Neural cell (in vitro differentiated cells): ENCODE measurements at regions not wholly inside any gene's neighbourhood (a gene's known extent, or its start where the extent isn't known, plus 50 kb on each side); places are given as distances from the start of the nearest gene placed in this dataset.

ENCODE experiments used
- H2AFZ ChIP-seq: fragments of 200-600, 300-800 bp; sonication (generic), shearing (Covaris generic); 2 replicates; pipeline ENCODE4 v1.6.0; 2014; ENCODE audit warnings: low read depth, mild to moderate bottlenecking, antibody characterized with exemption, low read length, moderate library complexity
- H3F3A ChIP-seq: fragments of 200-600 bp; shearing (Covaris generic); 2 replicates; pipeline ENCODE4 v1.6.1; 2016; ENCODE audit warnings: mild to moderate bottlenecking, moderate library complexity, mixed read lengths, antibody characterized with exemption, low read length; ENCODE audit not compliant: insufficient read depth, poor library complexity, severe bottlenecking
- H3K27ac ChIP-seq: fragments of 200-600, 300-800 bp; sonication (generic), shearing (Covaris generic); 2 replicates; pipeline ENCODE4 v1.5.1; 2014; ENCODE audit warnings: mild to moderate bottlenecking, low read length, moderate library complexity
- H3K27me3 ChIP-seq: fragments of 300-800, 200-600 bp; sonication (generic), shearing (Covaris generic); 2 replicates; pipeline ENCODE4 v1.6.0; 2014; ENCODE audit warnings: mild to moderate bottlenecking, low read depth, low read length, moderate library complexity; ENCODE audit not compliant: insufficient read depth
- H3K36me3 ChIP-seq: fragments of 300-800, 200-600 bp; sonication (generic), shearing (Covaris generic); 2 replicates; pipeline ENCODE4 v1.5.1; 2014; ENCODE audit warnings: mild to moderate bottlenecking, antibody characterized with exemption, low read length, moderate library complexity; ENCODE audit not compliant: insufficient read depth
- H3K4me2 ChIP-seq: fragments of 300-800, 200-600 bp; sonication (generic), shearing (Covaris generic); 2 replicates; pipeline ENCODE4 v1.6.0; 2014; ENCODE audit warnings: mild to moderate bottlenecking, low read length
- H3K4me3 ChIP-seq: fragments of 300-800, 200-600 bp; sonication (generic), shearing (Covaris generic); 2 replicates; pipeline ENCODE4 v1.5.1; 2014; ENCODE audit warnings: mild to moderate bottlenecking, low read length, moderate library complexity
- H3K79me2 ChIP-seq: fragments of 200-600 bp; shearing (Covaris generic); replicated peaks from 2 replicates; pipeline ENCODE4 v1.6.0; 2014; ENCODE audit warnings: mild to moderate bottlenecking, low read length, moderate library complexity; ENCODE audit not compliant: insufficient read depth
- H3K9ac ChIP-seq: fragments of 300-800, 200-600 bp; sonication (generic), shearing (Covaris generic); 2 replicates; pipeline ENCODE4 v1.6.1; 2016; ENCODE audit warnings: mild to moderate bottlenecking, low read length, mixed read lengths
- H3K9me2 ChIP-seq: fragments of 200-600 bp; shearing (Covaris generic); 2 replicates; pipeline ENCODE4 v1.6.1; 2016; ENCODE audit warnings: mild to moderate bottlenecking, low read length, mixed read lengths; ENCODE audit not compliant: insufficient read depth
- H3K9me3 ChIP-seq: fragments of 200-600, 300-800 bp; sonication (generic), shearing (Covaris generic); 2 replicates; pipeline ENCODE4 v1.6.1; 2016; ENCODE audit warnings: mild to moderate bottlenecking, mixed run types, low read length, moderate library complexity, mixed read lengths
- H4K20me1 ChIP-seq: fragments of 200-600 bp; shearing (Covaris generic); 2 replicates; pipeline ENCODE4 v1.6.1; 2016; ENCODE audit warnings: mild to moderate bottlenecking, mixed run types; ENCODE audit not compliant: insufficient read depth
- CTCF ChIP-seq: fragments of 450-650 bp; IDR thresholded peaks from 2 replicates; pipeline ENCODE4 v1.5.1; 2014; ENCODE audit warnings: antibody characterized with exemption, mild to moderate bottlenecking, moderate library complexity; ENCODE audit not compliant: poor library complexity, severe bottlenecking
- EP300 ChIP-seq: fragments of 450-650 bp; conservative IDR thresholded peaks from 2 replicates; pipeline ENCODE4 v1.6.1; 2014; ENCODE audit warnings: antibody characterized with exemption, mild to moderate bottlenecking, moderate library complexity; ENCODE audit not compliant: poor library complexity, severe bottlenecking
- EZH2 ChIP-seq: fragments of 200-600, 300-800 bp; shearing (Covaris generic), sonication (generic); IDR thresholded peaks from 2 replicates; pipeline ENCODE4 v1.6.1; 2014; ENCODE audit warnings: antibody characterized with exemption, low read length, borderline replicate concordance, mild to moderate bottlenecking; ENCODE audit not compliant: insufficient read depth, poor library complexity, severe bottlenecking
- MXI1 ChIP-seq: fragments of 450-650 bp; conservative IDR thresholded peaks from 2 replicates; pipeline ENCODE4 v1.6.1; 2014; ENCODE audit warnings: antibody characterized with exemption, mild to moderate bottlenecking; ENCODE audit not compliant: poor library complexity, severe bottlenecking
- POLR2AphosphoS5 ChIP-seq: IDR thresholded peaks from 2 replicates; pipeline ENCODE4 v1.6.1; 2012
- RAD21 ChIP-seq: fragments of 450-650 bp; conservative IDR thresholded peaks from 2 replicates; pipeline ENCODE4 v1.6.1; 2014; ENCODE audit warnings: antibody characterized with exemption, mild to moderate bottlenecking, moderate library complexity
- SMC3 ChIP-seq: fragments of 450-650 bp; conservative IDR thresholded peaks from 2 replicates; pipeline ENCODE4 v1.6.1; 2014; ENCODE audit warnings: antibody characterized with exemption, mild to moderate bottlenecking, moderate library complexity; ENCODE audit not compliant: poor library complexity
- TAF1 ChIP-seq: IDR thresholded peaks from 2 replicates; pipeline ENCODE4 v1.6.1; 2012; ENCODE audit warnings: low read depth
- TF ChIP-seq, protein P1 (sequence below): IDR thresholded peaks from 2 replicates; pipeline ENCODE4 v1.6.1; 2012; ENCODE audit warnings: borderline replicate concordance

GRCh38 chr2:226154610-226155009 lies 645.0 kb downstream of the IRS1 start (continued):
- TF ChIP-seq EZH2 (no peak), TAF1 (no peak)

DNA sequence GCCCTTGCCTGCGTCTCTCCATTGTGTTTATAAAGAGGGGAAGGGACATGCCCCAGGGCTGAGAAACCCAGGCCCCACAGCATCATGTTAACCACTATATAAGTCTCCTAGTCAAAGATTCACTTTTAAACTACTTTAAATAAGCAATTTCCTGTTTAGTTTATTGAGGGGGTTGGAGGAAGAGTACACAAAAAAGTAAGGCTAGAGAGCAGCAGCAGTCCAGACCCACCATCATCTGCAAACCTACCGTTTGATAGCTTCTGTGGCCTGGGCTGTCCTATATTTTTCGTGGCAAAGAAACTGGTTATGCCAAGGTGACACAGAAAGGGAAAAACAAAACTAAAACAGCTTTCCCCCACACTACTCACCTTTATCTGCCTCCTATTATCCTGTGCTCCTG lies 646.1 kb downstream of the IRS1 start:
- no peaks in the 10 kb centered on the region for H3K27me3 ChIP-seq
- no peaks in the 10 kb centered on the region for H3K36me3 ChIP-seq
- no peak overlapping the region for H3K4me2 ChIP-seq
- H3K79me2 ChIP-seq, result no peaks in the 10 kb centered on the region
- H3K9ac ChIP-seq, result no peak overlapping the region
- H3K27ac ChIP-seq, result no peak overlapping the region
- no peaks in the 10 kb centered on the region for H3F3A ChIP-seq
- H3K9me2 ChIP-seq, result no peaks in the 10 kb centered on the region
- no peaks in the 10 kb centered on the region for H4K20me1 ChIP-seq
- H2AFZ ChIP-seq, result no peak overlapping the region
- no peak overlapping the region for H3K4me3 ChIP-seq
- no peak for TF ChIP-seq CTCF
- no peak for TF ChIP-seq RAD21
- no peak for TF ChIP-seq POLR2AphosphoS5
- TF ChIP-seq, protein P1, sequence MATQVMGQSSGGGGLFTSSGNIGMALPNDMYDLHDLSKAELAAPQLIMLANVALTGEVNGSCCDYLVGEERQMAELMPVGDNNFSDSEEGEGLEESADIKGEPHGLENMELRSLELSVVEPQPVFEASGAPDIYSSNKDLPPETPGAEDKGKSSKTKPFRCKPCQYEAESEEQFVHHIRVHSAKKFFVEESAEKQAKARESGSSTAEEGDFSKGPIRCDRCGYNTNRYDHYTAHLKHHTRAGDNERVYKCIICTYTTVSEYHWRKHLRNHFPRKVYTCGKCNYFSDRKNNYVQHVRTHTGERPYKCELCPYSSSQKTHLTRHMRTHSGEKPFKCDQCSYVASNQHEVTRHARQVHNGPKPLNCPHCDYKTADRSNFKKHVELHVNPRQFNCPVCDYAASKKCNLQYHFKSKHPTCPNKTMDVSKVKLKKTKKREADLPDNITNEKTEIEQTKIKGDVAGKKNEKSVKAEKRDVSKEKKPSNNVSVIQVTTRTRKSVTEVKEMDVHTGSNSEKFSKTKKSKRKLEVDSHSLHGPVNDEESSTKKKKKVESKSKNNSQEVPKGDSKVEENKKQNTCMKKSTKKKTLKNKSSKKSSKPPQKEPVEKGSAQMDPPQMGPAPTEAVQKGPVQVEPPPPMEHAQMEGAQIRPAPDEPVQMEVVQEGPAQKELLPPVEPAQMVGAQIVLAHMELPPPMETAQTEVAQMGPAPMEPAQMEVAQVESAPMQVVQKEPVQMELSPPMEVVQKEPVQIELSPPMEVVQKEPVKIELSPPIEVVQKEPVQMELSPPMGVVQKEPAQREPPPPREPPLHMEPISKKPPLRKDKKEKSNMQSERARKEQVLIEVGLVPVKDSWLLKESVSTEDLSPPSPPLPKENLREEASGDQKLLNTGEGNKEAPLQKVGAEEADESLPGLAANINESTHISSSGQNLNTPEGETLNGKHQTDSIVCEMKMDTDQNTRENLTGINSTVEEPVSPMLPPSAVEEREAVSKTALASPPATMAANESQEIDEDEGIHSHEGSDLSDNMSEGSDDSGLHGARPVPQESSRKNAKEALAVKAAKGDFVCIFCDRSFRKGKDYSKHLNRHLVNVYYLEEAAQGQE, result no peak
- TF ChIP-seq MXI1, result no peak
- TF ChIP-seq EP300, result no peak
- TF ChIP-seq TAF1, result no peak
- H3K9me3 ChIP-seq, result no peaks in the 10 kb centered on the region

GRCh38 chr2:226151157-226151556 lies 648.5 kb downstream of the IRS1 start:
- H3K4me3 ChIP-seq, result no peak overlapping the region
- no peak overlapping the region for H3K27ac ChIP-seq
- H3K79me2 ChIP-seq, result no peaks in the 10 kb centered on the region
- no peaks in the 10 kb centered on the region for H3K27me3 ChIP-seq
- no peaks in the 10 kb centered on the region for H3F3A ChIP-seq
- no peak overlapping the region for H3K9ac ChIP-seq
- H3K4me2 ChIP-seq, result no peak overlapping the region
- no peak overlapping the region for H2AFZ ChIP-seq
- no peaks in the 10 kb centered on the region for H3K36me3 ChIP-seq
- TF ChIP-seq CTCF (no peak), EZH2 (no peak), EP300 (no peak), POLR2AphosphoS5 (no peak), RAD21 (no peak), TAF1 (no peak), SMC3 (no peak), MXI1 (no peak)
- TF ChIP-seq, protein P1, result no peak
- no peaks in the 10 kb centered on the region for H4K20me1 ChIP-seq
- H3K9me3 ChIP-seq, result no peaks in the 10 kb centered on the region
- H3K9me2 ChIP-seq, result no peaks in the 10 kb centered on the region
